AG09319 (cell line): ENCODE measurements at regions not wholly inside any gene's neighbourhood (a gene's known extent, or its start where the extent isn't known, plus 50 kb on each side); places are given as distances from the start of the nearest gene placed in this dataset.

Source experiments
- DNase-seq: peaks from one replicate; pipeline ENCODE4 v3.0.0-alpha.2; 2010; ENCODE audit warnings: low read depth; ENCODE audit errors: extremely low read depth
- CTCF ChIP-seq: IDR thresholded peaks from 2 replicates; pipeline ENCODE4 v1.5.1; 2011; ENCODE audit warnings: low read depth, mild to moderate bottlenecking, inconsistent platforms, low read length, moderate library complexity

GRCh38 chr9:38272710-38273109, 119.8 kb upstream of the ALDH1B1 start:
- no peak for TF ChIP-seq CTCF
- no peak for DNase-seq

- no peak for TF ChIP-seq CTCF
- DNase-seq = no peak
These were observed 120.7 kb upstream of the ALDH1B1 start for GRCh38 chr9:38271666-38272241.

- no peak for DNase-seq
- TF ChIP-seq CTCF = no peak
These were observed 122.7 kb upstream of the ALDH1B1 start for GRCh38 chr9:38269775-38270174.

- peak; percentile 1 for DNase-seq
- peak; percentile 27; the same call in 1 of the 2 replicates for TF ChIP-seq CTCF
These were observed 129.0 kb upstream of the ALDH1B1 start for GRCh38 chr9:38263532-38263931.

- DNase-seq = no peak
- TF ChIP-seq CTCF = no peak
These were observed 132.8 kb upstream of the ALDH1B1 start for GRCh38 chr9:38259519-38260218.

GRCh38 chr9:38259056-38259455, 133.4 kb upstream of the ALDH1B1 start:
- no peak for TF ChIP-seq CTCF
- no peak for DNase-seq

- DNase-seq = no peak
- TF ChIP-seq CTCF = no peak
These were observed 134.8 kb upstream of the ALDH1B1 start for GRCh38 chr9:38257626-38258215.
